HCT116 (cell line): ENCODE measurements at regions not wholly inside any gene's neighbourhood (a gene's known extent, or its start where the extent isn't known, plus 50 kb on each side); places are given as distances from the start of the nearest gene placed in this dataset.

Experiments
- ATAC-seq: fragments of 200-7000 bp; cut with Tn5 transposase; 2 replicates; pipeline ENCODE4 v1.9.1; 2020; ENCODE audit warnings: mild to moderate bottlenecking, moderate library complexity
- BruUV-seq: library from RNA; stranded (reverse); fragments of 400-500 nt; replicated peaks from 2 replicates; lab custom pipeline; 2021; lab: Mats Ljungman, UMichigan
- CTCF ChIA-PET: fragments of 300-600 bp; sonication (Branson Sonifier 250); formaldehyde crosslinking; loops from one replicate; lab custom pipeline; 2021; ENCODE audit warnings: antibody characterized with exemption; lab: Charles Lee
- POLR2A ChIA-PET: fragments of 300-600, 350-600 bp; sonication (Branson Sonifier 250); formaldehyde crosslinking; loops from one replicate; lab custom pipeline; 2021; ENCODE audit warnings: antibody characterized with exemption; lab: Charles Lee
- RAD21 ChIA-PET, 2 experiments: fragments of 300-600 bp; sonication (Branson Sonifier 250); formaldehyde crosslinking; loops; one replicate each; lab custom pipeline; 2023; ENCODE audit warnings: low total read pairs in 2 of 2; ENCODE audit not compliant: uncharacterized antibody in 2 of 2, unreplicated experiment in 2 of 2, low non-redundant PET in 1 of 2; lab: Charles Lee
- DNase-seq: peaks from one replicate; pipeline ENCODE4 v3.0.0-alpha.2; 2010; ENCODE audit warnings: low read depth, low spot score
- H2AFZ ChIP-seq: fragments of 200-600 bp; shearing (Covaris generic), sonication (generic); 2 replicates; pipeline ENCODE4 v1.6.1; 2017; ENCODE audit warnings: low read depth, mixed run types, mixed read lengths, antibody characterized with exemption, low read length; ENCODE audit not compliant: poor library complexity, severe bottlenecking
- H3K27ac ChIP-seq: 2 replicates; pipeline ENCODE4 v1.5.1; 2012; ENCODE audit warnings: low read depth, low read length
- H3K27me3 ChIP-seq: fragments of 200-600 bp; sonication (generic); 2 replicates; pipeline ENCODE4 v1.6.1; 2016; ENCODE audit warnings: mixed run types, low read length, mixed read lengths; ENCODE audit not compliant: insufficient read depth
- H3K36me3 ChIP-seq, 2 experiments: fragments of 200-500 bp in 1 of 2; fragments of 200-600 bp in 1 of 2; sonication (Bioruptor generic) in 1 of 2; sonication (generic) in 1 of 2; 2 replicates each; pipeline versions ENCODE4 v1.5.1 to v1.6.1; 2014 to 2016; ENCODE audit warnings: low read length in 2 of 2, inconsistent platforms in 1 of 2, mixed read lengths in 1 of 2, mixed run types in 1 of 2; ENCODE audit not compliant: insufficient read depth in 2 of 2, control insufficient read depth in 1 of 2
- H3K4me1 ChIP-seq, 2 experiments: fragments of 200-600 bp in 1 of 2; sonication (generic) in 1 of 2; 2 replicates each; pipeline versions ENCODE4 v1.5.1 to v1.6.1; 2012 to 2017; ENCODE audit warnings: low read length in 2 of 2, inconsistent platforms in 1 of 2, mild to moderate bottlenecking in 1 of 2, mixed read lengths in 1 of 2, mixed run types in 1 of 2, moderate library complexity in 1 of 2; ENCODE audit not compliant: insufficient read depth in 2 of 2, control insufficient read depth in 1 of 2
- H3K4me2 ChIP-seq: fragments of 200-600 bp; sonication (generic); 2 replicates; pipeline ENCODE4 v1.6.1; 2017; ENCODE audit warnings: mixed run types, low read length, mixed read lengths
- H3K4me3 ChIP-seq, 2 experiments: fragments of 200-600 bp in 1 of 2; sonication (generic) in 1 of 2; replicated peaks in 1 of 2; 2 replicates each; pipeline ENCODE4 v1.5.1; 2011 to 2016; ENCODE audit warnings: low read length in 2 of 2, control low read depth in 1 of 2, low read depth in 1 of 2, mild to moderate bottlenecking in 1 of 2, mixed read lengths in 1 of 2, mixed run types in 1 of 2
- H3K79me2 ChIP-seq: fragments of 200-600 bp; sonication (generic); 2 replicates; pipeline ENCODE4 v1.6.1; 2017; ENCODE audit warnings: mild to moderate bottlenecking, mixed run types, low read length, moderate library complexity, mixed read lengths; ENCODE audit not compliant: insufficient read depth
- H3K9ac ChIP-seq: fragments of 200-600 bp; sonication (generic); 2 replicates; pipeline ENCODE4 v1.6.1; 2016; ENCODE audit warnings: low read length, mixed read lengths
- H3K9me2 ChIP-seq: fragments of 200-600 bp; sonication (generic), shearing (Covaris generic); 2 replicates; pipeline ENCODE4 v1.6.1; 2017; ENCODE audit warnings: mixed run types, mild to moderate bottlenecking, moderate library complexity; ENCODE audit not compliant: insufficient read depth
- H3K9me3 ChIP-seq, 2 experiments: fragments of 200-500 bp in 1 of 2; fragments of 200-600 bp in 1 of 2; sonication (Bioruptor generic) in 1 of 2; sonication (generic) in 1 of 2; 2 replicates each; pipeline ENCODE4 v1.6.1; 2014 to 2017; ENCODE audit warnings: low read length in 2 of 2, mixed read lengths in 2 of 2, inconsistent platforms in 1 of 2, low read depth in 1 of 2, mild to moderate bottlenecking in 1 of 2, mixed run types in 1 of 2, moderate library complexity in 1 of 2; ENCODE audit not compliant: control insufficient read depth in 1 of 2, insufficient read depth in 1 of 2
- H4K20me1 ChIP-seq: fragments of 200-600 bp; sonication (generic), shearing (Covaris generic); 2 replicates; pipeline ENCODE4 v1.6.1; 2017; ENCODE audit warnings: mixed run types, mild to moderate bottlenecking, moderate library complexity; ENCODE audit not compliant: insufficient read depth
- CBX3 ChIP-seq: IDR thresholded peaks from 2 replicates; pipeline ENCODE4 v1.6.1; 2012; ENCODE audit warnings: low read depth
- CEBPB ChIP-seq: IDR thresholded peaks from 2 replicates; pipeline ENCODE4 v1.6.1; 2012; ENCODE audit warnings: low read depth
- EGR1 ChIP-seq: IDR thresholded peaks from 2 replicates; pipeline ENCODE4 v1.6.1; 2012; ENCODE audit warnings: low read depth
- EZH2 ChIP-seq: fragments of 200-600 bp; sonication (generic); IDR thresholded peaks from 2 replicates; pipeline ENCODE4 v1.6.1; 2017; ENCODE audit warnings: antibody characterized with exemption, mixed run types
- EZH2phosphoT487 ChIP-seq: fragments of 200-600 bp; IDR thresholded peaks from 2 replicates; pipeline ENCODE4 v1.6.1; 2018; ENCODE audit warnings: antibody characterized with exemption, borderline replicate concordance
- FOSL1 ChIP-seq: IDR thresholded peaks from 2 replicates; pipeline ENCODE4 v1.6.1; 2012; ENCODE audit warnings: low read depth
- JUND ChIP-seq: IDR thresholded peaks from 2 replicates; pipeline ENCODE4 v1.6.1; 2012
- POLR2AphosphoS5 ChIP-seq: IDR thresholded peaks from 2 replicates; pipeline ENCODE4 v1.6.1; 2011; ENCODE audit warnings: mild to moderate bottlenecking, low read depth, low read length, moderate library complexity
- RAD21 ChIP-seq: IDR thresholded peaks from 2 replicates; pipeline ENCODE4 v1.6.1; 2012; ENCODE audit warnings: low read depth, mild to moderate bottlenecking
- SIN3A ChIP-seq: IDR thresholded peaks from 2 replicates; pipeline ENCODE4 v1.6.1; 2012; ENCODE audit warnings: low read depth
- SP1 ChIP-seq: IDR thresholded peaks from 2 replicates; pipeline ENCODE4 v1.6.1; 2012; ENCODE audit warnings: low read depth
- SRF ChIP-seq: IDR thresholded peaks from 2 replicates; pipeline ENCODE4 v1.6.1; 2012; ENCODE audit warnings: low read depth
- ZFX ChIP-seq: fragments of 450-650 bp; IDR thresholded peaks from 2 replicates; pipeline ENCODE4 v1.6.1; 2017
- ZNF274 ChIP-seq: fragments of 200-500 bp; sonication (Bioruptor generic); IDR thresholded peaks from 2 replicates; pipeline ENCODE4 v1.6.1; 2014; ENCODE audit warnings: mild to moderate bottlenecking, low read depth, low read length, inconsistent platforms
- intact Hi-C: fragments of 100-400 bp; cut with micrococcal nuclease; formaldehyde crosslinking; loops from 2 replicates; pipeline ENCODE4 v1.10.0; 2022

GRCh38 chr7:15018981-15019380 is 116.4 kb upstream of the DGKB start:
- H3K9me2 ChIP-seq = no peaks in the 10 kb centered on the region
- no peak overlapping the region for H3K4me2 ChIP-seq
- BruUV-seq = no TSS peak
- no peak for ATAC-seq
- RAD21 ChIA-PET = no interaction called here
- H3K4me3 ChIP-seq = no peak overlapping the region
- intact Hi-C loops = loop anchor here (10.0 kb wide), 2 partner anchors 1056 to 1734 kb away; no protein-coding TSS in a partner anchor
- TF ChIP-seq SP1 = no peak
- no peak for TF ChIP-seq ZNF274
- TF ChIP-seq ZFX = no peak
- TF ChIP-seq POLR2AphosphoS5 = no peak
- no peak for TF ChIP-seq SIN3A
- TF ChIP-seq EGR1 = no peak
- TF ChIP-seq CEBPB = no peak
- TF ChIP-seq JUND = no peak
- no peak for TF ChIP-seq SRF
- no peak for TF ChIP-seq EZH2
- TF ChIP-seq, all 23 proteins: peak for 0
- Histone ChIP-seq H3K27ac (no peak overlapping the region), H3K36me3 (no peaks in the 10 kb centered on the region), H3K9me3 (no peaks in the 10 kb centered on the region), H3K79me2 (no peaks in the 10 kb centered on the region), H4K20me1 (no peaks in the 10 kb centered on the region), H3K4me1 (peaks cover 6 to 21% of the 10 kb centered on the region in 2 experiments; a peak in 3 of 4 replicates), H3K27me3 (no peaks in the 10 kb centered on the region), H2AFZ (no peak overlapping the region), H3K9ac (no peak overlapping the region)
- ChIA-PET CTCF (no interaction called here), POLR2A (no interaction called here)
- DNase-seq = no peak

GRCh38 chr7:15016766-15017165 is 114.2 kb upstream of the DGKB start:
- Histone ChIP-seq H4K20me1 (no peaks in the 10 kb centered on the region), H3K4me3 (peak overlapping the region in 1 of 2 experiments; percentile 9; a peak in 1 of 4 replicates), H3K9me2 (no peaks in the 10 kb centered on the region), H3K4me2 (peak overlapping the region; percentile 68), H3K27ac (peak overlapping the region; percentile 22; the same call in 1 of the 2 replicates), H3K27me3 (no peaks in the 10 kb centered on the region), H3K9ac (no peak overlapping the region), H3K36me3 (no peaks in the 10 kb centered on the region), H3K4me1 (peaks cover 6 to 21% of the 10 kb centered on the region in 2 experiments; a peak in 3 of 4 replicates), H2AFZ (peak overlapping the region; percentile 66), H3K9me3 (no peaks in the 10 kb centered on the region), H3K79me2 (no peaks in the 10 kb centered on the region)
- TF ChIP-seq EZH2phosphoT487 = no peak
- peak; percentile 70 for TF ChIP-seq JUND
- TF ChIP-seq FOSL1 = peak; percentile 73
- TF ChIP-seq RAD21 = no peak
- peak; percentile 64 for TF ChIP-seq SP1
- peak; percentile 52; the same call in 1 of the 2 replicates for TF ChIP-seq CBX3
- TF ChIP-seq CEBPB = peak; percentile 31; the same call in 1 of the 2 replicates
- ChIA-PET RAD21 (interaction anchor here (0.7 to 1.4 kb wide), 3 partner anchors 9 to 297 kb away, joined by 3 to 4 read pairs (median 3); no protein-coding TSS in a partner anchor), CTCF (interaction anchor here (1.0 to 2.8 kb wide), 10 partner anchors 8 to 325 kb away, joined by 3 to 39 read pairs (median 10); no protein-coding TSS in a partner anchor), POLR2A (no interaction called here)
- DNase-seq (peak; percentile 45), ATAC-seq (peak; percentile 42; the same call in 1 of the 2 replicates)
- no TSS peak for BruUV-seq
- intact Hi-C loops = loop anchor here (2.0 to 10.0 kb wide), 3 partner anchors 300 to 1732 kb away; no protein-coding TSS in a partner anchor
